ENCODE measurements at regions not wholly inside any gene's neighbourhood (a gene's known extent, or its start where the extent isn't known, plus 50 kb on each side); places are given as distances from the start of the nearest gene placed in this dataset.

DNA sequence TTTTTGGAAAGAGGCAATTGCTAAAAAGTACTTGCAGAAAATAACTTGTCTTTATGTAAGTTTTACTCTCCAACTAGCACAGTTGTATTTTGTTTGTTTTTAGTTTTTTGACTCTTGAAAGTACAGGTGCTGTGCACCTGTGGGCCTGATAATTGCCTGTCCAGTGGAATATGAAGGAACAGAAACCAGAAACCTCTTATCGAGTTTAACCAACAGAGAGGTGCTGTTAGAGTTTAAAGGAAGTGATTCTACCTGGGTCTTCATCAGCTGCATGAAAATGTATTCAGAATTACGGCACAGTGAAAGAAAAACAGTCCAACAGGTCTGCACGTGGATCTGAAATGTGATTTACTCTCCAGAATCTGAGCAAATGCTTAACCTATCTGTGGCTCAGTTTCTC is 326.6 kb upstream of the POM121L12 start:
- TF ChIP-seq, protein P1, sequence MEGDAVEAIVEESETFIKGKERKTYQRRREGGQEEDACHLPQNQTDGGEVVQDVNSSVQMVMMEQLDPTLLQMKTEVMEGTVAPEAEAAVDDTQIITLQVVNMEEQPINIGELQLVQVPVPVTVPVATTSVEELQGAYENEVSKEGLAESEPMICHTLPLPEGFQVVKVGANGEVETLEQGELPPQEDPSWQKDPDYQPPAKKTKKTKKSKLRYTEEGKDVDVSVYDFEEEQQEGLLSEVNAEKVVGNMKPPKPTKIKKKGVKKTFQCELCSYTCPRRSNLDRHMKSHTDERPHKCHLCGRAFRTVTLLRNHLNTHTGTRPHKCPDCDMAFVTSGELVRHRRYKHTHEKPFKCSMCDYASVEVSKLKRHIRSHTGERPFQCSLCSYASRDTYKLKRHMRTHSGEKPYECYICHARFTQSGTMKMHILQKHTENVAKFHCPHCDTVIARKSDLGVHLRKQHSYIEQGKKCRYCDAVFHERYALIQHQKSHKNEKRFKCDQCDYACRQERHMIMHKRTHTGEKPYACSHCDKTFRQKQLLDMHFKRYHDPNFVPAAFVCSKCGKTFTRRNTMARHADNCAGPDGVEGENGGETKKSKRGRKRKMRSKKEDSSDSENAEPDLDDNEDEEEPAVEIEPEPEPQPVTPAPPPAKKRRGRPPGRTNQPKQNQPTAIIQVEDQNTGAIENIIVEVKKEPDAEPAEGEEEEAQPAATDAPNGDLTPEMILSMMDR (IDR thresholded peaks at IDR 0.05), result no peak
- TF ChIP-seq EZH2phosphoT487 (IDR thresholded peaks at IDR 0.05) (no peak), EZH2 (IDR thresholded peaks at IDR 0.05) (no peak)

All from neural progenitor cell (in vitro differentiated cells).